ENCODE measurements at regions not wholly inside any gene's neighbourhood (a gene's known extent, or its start where the extent isn't known, plus 50 kb on each side); places are given as distances from the start of the nearest gene placed in this dataset.

GRCh38 chr1:4093856-4094565, 193.9 kb upstream of the C1orf174 start:
- DNase-seq, result no peak

- no peak for DNase-seq
Observed at GRCh38 chr1:4095433-4095971, 195.4 kb upstream of the C1orf174 start.

GRCh38 chr1:4101459-4102161, 201.5 kb upstream of the C1orf174 start:
- DNase-seq, result no peak

GRCh38 chr1:4105300-4105880, 205.3 kb upstream of the C1orf174 start:
- no peak for DNase-seq

GRCh38 chr1:4106731-4107130, 206.7 kb upstream of the C1orf174 start:
- DNase-seq, result no peak

- DNase-seq, result no peak
Observed at GRCh38 chr1:4107291-4107690, 207.2 kb upstream of the C1orf174 start.

GRCh38 chr1:4108331-4108730, 208.3 kb upstream of the C1orf174 start:
- no peak for DNase-seq

GRCh38 chr1:4108758-4109627, 208.9 kb upstream of the C1orf174 start:
- DNase-seq, result no peak

GRCh38 chr1:4109628-4109940, 209.5 kb upstream of the C1orf174 start:
- DNase-seq, result no peak

- no peak for DNase-seq
Observed at GRCh38 chr1:4110888-4111287, 210.8 kb upstream of the C1orf174 start.

GRCh38 chr1:4113897-4114296, 213.8 kb upstream of the C1orf174 start:
- DNase-seq, result no peak

GRCh38 chr1:4115191-4115900, 215.3 kb upstream of the C1orf174 start:
- no peak for DNase-seq

- no peak for DNase-seq
Observed at GRCh38 chr1:4117196-4117595, 217.1 kb upstream of the C1orf174 start.

GRCh38 chr1:4118746-4119515, 218.9 kb upstream of the C1orf174 start:
- DNase-seq, result no peak

- no peak for DNase-seq
Observed at GRCh38 chr1:4119516-4120220, 219.6 kb upstream of the C1orf174 start.

- DNase-seq, result no peak
Observed at GRCh38 chr1:4120557-4121292, 220.7 kb upstream of the C1orf174 start.

GRCh38 chr1:4121293-4121684, 221.2 kb upstream of the C1orf174 start:
- DNase-seq, result no peak

- DNase-seq, result no peak
Observed at GRCh38 chr1:4121834-4122512, 221.9 kb upstream of the C1orf174 start.

- DNase-seq, result no peak
Observed at GRCh38 chr1:4122513-4123160, 222.6 kb upstream of the C1orf174 start.
